Activated CD8-positive, alpha-beta memory T cell treated with anti-CD3 and anti-CD28 coated beads, Interleukin-2, amount 10 ng/mL, durations not matched to agents 7 days and 5 days (primary cell): ENCODE measurements at regions not wholly inside any gene's neighbourhood (a gene's known extent, or its start where the extent isn't known, plus 50 kb on each side); places are given as distances from the start of the nearest gene placed in this dataset.
A peak's percentile ranks its signal among the peaks of the same experiment; 100 is the strongest.

Experiments
- ATAC-seq: fragments of 150-1000 bp; cut with Tn5 transposase; one replicate; pipeline ENCODE4 v1.10.0; 2021; ENCODE audit warnings: moderate library complexity
- CTCF ChIA-PET: fragments of 350-600 bp; sonication (Branson Sonifier 250); formaldehyde crosslinking; loops from one replicate; lab custom pipeline; 2021; ENCODE audit warnings: antibody characterized with exemption; lab: Charles Lee
- DNase-seq: peaks from one replicate; pipeline ENCODE4 v3.0.0-alpha.2; 2020
- H3K27ac Mint-ChIP-seq: one replicate; pipeline ENCODE4 v1.8.0; 2021; ENCODE audit warnings: mild to moderate bottlenecking, mixed read lengths
- H3K27me3 Mint-ChIP-seq: one replicate; pipeline ENCODE4 v1.8.0; 2021; ENCODE audit warnings: mixed read lengths
- H3K36me3 Mint-ChIP-seq: one replicate; pipeline ENCODE4 v1.8.0; 2021; ENCODE audit warnings: mild to moderate bottlenecking, mixed read lengths
- H3K4me1 Mint-ChIP-seq: one replicate; pipeline ENCODE4 v1.8.0; 2021; ENCODE audit warnings: mixed read lengths
- H3K4me3 Mint-ChIP-seq: one replicate; pipeline ENCODE4 v1.8.0; 2021; ENCODE audit warnings: mild to moderate bottlenecking, moderate library complexity, mixed read lengths
- H3K9me3 Mint-ChIP-seq: one replicate; pipeline ENCODE4 v1.8.0; 2022; ENCODE audit warnings: low read depth, mixed read lengths

- DNase-seq (no peak), ATAC-seq (no peak)
- Mint-ChIP-seq H3K27ac (no peak overlapping the region), H3K9me3 (no peaks in the 10 kb centered on the region), H3K27me3 (peaks cover 28% of the 10 kb centered on the region), H3K36me3 (no peaks in the 10 kb centered on the region), H3K4me3 (no peak overlapping the region), H3K4me1 (no peaks in the 10 kb centered on the region)
- CTCF ChIA-PET: no interaction called here
Observed at GRCh38 chr14:101098641-101099040, 195.1 kb upstream of the RTL1 start.

GRCh38 chr14:101101456-101102056 is 198.0 kb upstream of the RTL1 start:
- no peaks in the 10 kb centered on the region for H3K36me3 Mint-ChIP-seq
- H3K27ac Mint-ChIP-seq: no peak overlapping the region
- no peaks in the 10 kb centered on the region for H3K9me3 Mint-ChIP-seq
- ATAC-seq (no peak), DNase-seq (peak; percentile 21)
- H3K4me1 Mint-ChIP-seq: no peaks in the 10 kb centered on the region
- peaks cover 25% of the 10 kb centered on the region for H3K27me3 Mint-ChIP-seq
- H3K4me3 Mint-ChIP-seq: no peak overlapping the region
- CTCF ChIA-PET: interaction anchor here (0.7 kb wide), 1 partner anchor 98 kb away, joined by 3 read pairs; no protein-coding TSS in a partner anchor

GRCh38 chr14:101102875-101103274 is 199.4 kb upstream of the RTL1 start:
- no peaks in the 10 kb centered on the region for H3K36me3 Mint-ChIP-seq
- ATAC-seq (no peak), DNase-seq (peak; percentile 18)
- no peak overlapping the region for H3K27ac Mint-ChIP-seq
- no peaks in the 10 kb centered on the region for H3K9me3 Mint-ChIP-seq
- CTCF ChIA-PET: no interaction called here
- H3K4me1 Mint-ChIP-seq: no peaks in the 10 kb centered on the region
- H3K27me3 Mint-ChIP-seq: peaks cover 17% of the 10 kb centered on the region
- no peak overlapping the region for H3K4me3 Mint-ChIP-seq

GRCh38 chr14:101103321-101103901 is 199.9 kb upstream of the RTL1 start:
- CTCF ChIA-PET: no interaction called here
- Mint-ChIP-seq H3K27me3 (peaks cover 14% of the 10 kb centered on the region), H3K9me3 (no peaks in the 10 kb centered on the region), H3K4me1 (no peaks in the 10 kb centered on the region), H3K36me3 (no peaks in the 10 kb centered on the region), H3K4me3 (no peak overlapping the region), H3K27ac (no peak overlapping the region)
- DNase-seq (peak; percentile 28), ATAC-seq (no peak)

GRCh38 chr14:101104485-101104884 is 201.0 kb upstream of the RTL1 start:
- H3K27me3 Mint-ChIP-seq: peaks cover 4% of the 10 kb centered on the region
- CTCF ChIA-PET: no interaction called here
- H3K4me1 Mint-ChIP-seq: no peaks in the 10 kb centered on the region
- H3K27ac Mint-ChIP-seq: no peak overlapping the region
- no peak for DNase-seq
- no peaks in the 10 kb centered on the region for H3K36me3 Mint-ChIP-seq
- no peaks in the 10 kb centered on the region for H3K9me3 Mint-ChIP-seq
- no peak for ATAC-seq
- H3K4me3 Mint-ChIP-seq: no peak overlapping the region

GRCh38 chr14:101105045-101105444 is 201.5 kb upstream of the RTL1 start:
- DNase-seq: no peak
- H3K36me3 Mint-ChIP-seq: no peaks in the 10 kb centered on the region
- H3K27ac Mint-ChIP-seq: no peak overlapping the region
- no peaks in the 10 kb centered on the region for H3K27me3 Mint-ChIP-seq
- no peaks in the 10 kb centered on the region for H3K4me1 Mint-ChIP-seq
- no peak for ATAC-seq
- CTCF ChIA-PET: no interaction called here
- no peaks in the 10 kb centered on the region for H3K9me3 Mint-ChIP-seq
- no peak overlapping the region for H3K4me3 Mint-ChIP-seq

GRCh38 chr14:101108579-101109346 is 205.2 kb upstream of the RTL1 start:
- H3K27me3 Mint-ChIP-seq: no peaks in the 10 kb centered on the region
- no peaks in the 10 kb centered on the region for H3K4me1 Mint-ChIP-seq
- H3K9me3 Mint-ChIP-seq: no peaks in the 10 kb centered on the region
- no peak overlapping the region for H3K27ac Mint-ChIP-seq
- ATAC-seq (no peak), DNase-seq (peak; percentile 19)
- no peaks in the 10 kb centered on the region for H3K36me3 Mint-ChIP-seq
- H3K4me3 Mint-ChIP-seq: no peak overlapping the region
- CTCF ChIA-PET: no interaction called here

- Mint-ChIP-seq H3K36me3 (no peaks in the 10 kb centered on the region), H3K9me3 (no peaks in the 10 kb centered on the region), H3K4me1 (no peaks in the 10 kb centered on the region), H3K27me3 (no peaks in the 10 kb centered on the region), H3K27ac (no peak overlapping the region), H3K4me3 (no peak overlapping the region)
- no peak for ATAC-seq
- DNase-seq: no peak
- CTCF ChIA-PET: no interaction called here
Observed at GRCh38 chr14:101109347-101109638, 205.8 kb upstream of the RTL1 start.

- Mint-ChIP-seq H3K9me3 (no peaks in the 10 kb centered on the region), H3K27me3 (no peaks in the 10 kb centered on the region), H3K36me3 (no peaks in the 10 kb centered on the region), H3K27ac (no peak overlapping the region), H3K4me1 (no peaks in the 10 kb centered on the region), H3K4me3 (no peak overlapping the region)
- DNase-seq (peak; percentile 19), ATAC-seq (no peak)
- CTCF ChIA-PET: no interaction called here
Observed at GRCh38 chr14:101109981-101110728, 206.6 kb upstream of the RTL1 start.

- no peaks in the 10 kb centered on the region for H3K36me3 Mint-ChIP-seq
- no peaks in the 10 kb centered on the region for H3K27me3 Mint-ChIP-seq
- DNase-seq: peak; percentile 27
- no peaks in the 10 kb centered on the region for H3K4me1 Mint-ChIP-seq
- H3K4me3 Mint-ChIP-seq: no peak overlapping the region
- no peak overlapping the region for H3K27ac Mint-ChIP-seq
- H3K9me3 Mint-ChIP-seq: no peaks in the 10 kb centered on the region
- ATAC-seq: no peak
- CTCF ChIA-PET: no interaction called here
Observed at GRCh38 chr14:101110729-101111619, 207.5 kb upstream of the RTL1 start.

GRCh38 chr14:101111620-101112290 is 208.2 kb upstream of the RTL1 start:
- Mint-ChIP-seq H3K27me3 (no peaks in the 10 kb centered on the region), H3K36me3 (no peaks in the 10 kb centered on the region), H3K27ac (no peak overlapping the region), H3K4me1 (no peaks in the 10 kb centered on the region), H3K4me3 (no peak overlapping the region), H3K9me3 (no peaks in the 10 kb centered on the region)
- CTCF ChIA-PET: no interaction called here
- ATAC-seq: no peak
- peak; percentile 38 for DNase-seq

GRCh38 chr14:101112351-101113107 is 209.0 kb upstream of the RTL1 start:
- Mint-ChIP-seq H3K4me3 (no peak overlapping the region), H3K4me1 (no peaks in the 10 kb centered on the region), H3K36me3 (no peaks in the 10 kb centered on the region), H3K9me3 (no peaks in the 10 kb centered on the region), H3K27me3 (no peaks in the 10 kb centered on the region), H3K27ac (no peak overlapping the region)
- CTCF ChIA-PET: no interaction called here
- DNase-seq: peak; percentile 29
- no peak for ATAC-seq
